Mammary epithelial cell (primary cell): ENCODE measurements at regions not wholly inside any gene's neighbourhood (a gene's known extent, or its start where the extent isn't known, plus 50 kb on each side); places are given as distances from the start of the nearest gene placed in this dataset.
"Not testable (repeated sequence)": the region's sequence is repeated elsewhere in the genome, so short reads cannot be mapped to it uniquely, and the experiment has no call there.

Source experiments
- EZH2 ChIP-seq: IDR thresholded peaks from 2 replicates; pipeline ENCODE4 v1.6.1; 2012; ENCODE audit warnings: low read length, inconsistent platforms, borderline replicate concordance
- TF ChIP-seq, protein P1 (sequence below), 2 donors: IDR thresholded peaks in 1 of 2; conservative IDR thresholded peaks in 1 of 2; 2 replicates each; pipeline ENCODE4 v1.5.1; 2011 to 2012; ENCODE audit warnings: inconsistent platforms in 2 of 2, low read length in 2 of 2, mild to moderate bottlenecking in 2 of 2, control low read depth in 1 of 2, low read depth in 1 of 2; ENCODE audit not compliant: insufficient read depth in 1 of 2; ENCODE audit errors: extremely low read depth in 1 of 2

DNA sequence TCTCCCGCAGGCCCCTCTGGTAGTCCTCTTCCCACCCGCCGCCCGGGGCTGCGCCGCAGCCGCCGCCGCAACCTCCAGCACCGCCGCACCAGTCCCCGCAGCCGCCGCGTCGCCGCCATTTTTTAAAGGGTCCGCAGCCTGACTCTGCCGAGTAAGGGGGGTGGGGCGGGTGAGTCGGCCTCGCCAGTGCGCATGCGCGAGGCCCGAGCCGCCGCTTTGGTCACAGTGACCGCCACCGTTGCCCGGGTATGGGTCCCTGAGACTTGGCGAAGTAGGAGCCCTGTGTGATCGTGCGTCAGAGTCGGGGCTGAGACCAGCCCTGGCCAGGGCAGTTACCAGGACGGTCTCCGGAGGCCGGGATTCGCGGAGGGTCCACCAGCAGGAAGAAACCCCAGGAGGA is 169.6 kb upstream of the ZNG1F start:
- TF ChIP-seq, protein P1, sequence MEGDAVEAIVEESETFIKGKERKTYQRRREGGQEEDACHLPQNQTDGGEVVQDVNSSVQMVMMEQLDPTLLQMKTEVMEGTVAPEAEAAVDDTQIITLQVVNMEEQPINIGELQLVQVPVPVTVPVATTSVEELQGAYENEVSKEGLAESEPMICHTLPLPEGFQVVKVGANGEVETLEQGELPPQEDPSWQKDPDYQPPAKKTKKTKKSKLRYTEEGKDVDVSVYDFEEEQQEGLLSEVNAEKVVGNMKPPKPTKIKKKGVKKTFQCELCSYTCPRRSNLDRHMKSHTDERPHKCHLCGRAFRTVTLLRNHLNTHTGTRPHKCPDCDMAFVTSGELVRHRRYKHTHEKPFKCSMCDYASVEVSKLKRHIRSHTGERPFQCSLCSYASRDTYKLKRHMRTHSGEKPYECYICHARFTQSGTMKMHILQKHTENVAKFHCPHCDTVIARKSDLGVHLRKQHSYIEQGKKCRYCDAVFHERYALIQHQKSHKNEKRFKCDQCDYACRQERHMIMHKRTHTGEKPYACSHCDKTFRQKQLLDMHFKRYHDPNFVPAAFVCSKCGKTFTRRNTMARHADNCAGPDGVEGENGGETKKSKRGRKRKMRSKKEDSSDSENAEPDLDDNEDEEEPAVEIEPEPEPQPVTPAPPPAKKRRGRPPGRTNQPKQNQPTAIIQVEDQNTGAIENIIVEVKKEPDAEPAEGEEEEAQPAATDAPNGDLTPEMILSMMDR (conservative IDR thresholded peaks at IDR 0.05 in 1 of 2, IDR thresholded peaks at IDR 0.05 in 1 of 2; ENCODE audit: extremely low read depth in 1 of 2, insufficient read depth in 1 of 2, low read depth in 1 of 2, low read length in 2 of 2): not testable (repeated sequence)
- not testable (repeated sequence) for TF ChIP-seq EZH2
